ENCODE measurements at regions not wholly inside any gene's neighbourhood (a gene's known extent, or its start where the extent isn't known, plus 50 kb on each side); places are given as distances from the start of the nearest gene placed in this dataset.
"Not testable (repeated sequence)": the region's sequence is repeated elsewhere in the genome, so short reads cannot be mapped to it uniquely, and the experiment has no call there.

DNA sequence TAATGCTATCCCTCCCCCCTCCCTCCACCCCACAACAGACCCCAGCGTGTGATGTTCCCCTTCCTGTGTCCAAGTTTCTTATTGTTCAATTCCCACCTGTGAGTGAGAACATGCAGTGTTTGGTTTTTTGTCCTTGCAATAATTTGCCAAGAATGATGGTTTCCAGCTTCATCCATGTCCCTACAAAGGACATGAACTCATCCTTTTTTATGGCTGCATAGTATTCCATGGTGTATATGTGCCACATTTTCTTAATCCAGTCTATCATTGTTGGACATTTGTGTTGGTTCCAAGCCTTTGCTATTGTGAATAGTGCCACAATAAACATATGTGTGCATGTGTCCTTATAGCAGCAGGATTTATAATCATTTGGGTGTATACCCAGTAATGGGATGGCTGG, 176.3 kb upstream of the MAGEE2 start:
- TF ChIP-seq, protein P1, sequence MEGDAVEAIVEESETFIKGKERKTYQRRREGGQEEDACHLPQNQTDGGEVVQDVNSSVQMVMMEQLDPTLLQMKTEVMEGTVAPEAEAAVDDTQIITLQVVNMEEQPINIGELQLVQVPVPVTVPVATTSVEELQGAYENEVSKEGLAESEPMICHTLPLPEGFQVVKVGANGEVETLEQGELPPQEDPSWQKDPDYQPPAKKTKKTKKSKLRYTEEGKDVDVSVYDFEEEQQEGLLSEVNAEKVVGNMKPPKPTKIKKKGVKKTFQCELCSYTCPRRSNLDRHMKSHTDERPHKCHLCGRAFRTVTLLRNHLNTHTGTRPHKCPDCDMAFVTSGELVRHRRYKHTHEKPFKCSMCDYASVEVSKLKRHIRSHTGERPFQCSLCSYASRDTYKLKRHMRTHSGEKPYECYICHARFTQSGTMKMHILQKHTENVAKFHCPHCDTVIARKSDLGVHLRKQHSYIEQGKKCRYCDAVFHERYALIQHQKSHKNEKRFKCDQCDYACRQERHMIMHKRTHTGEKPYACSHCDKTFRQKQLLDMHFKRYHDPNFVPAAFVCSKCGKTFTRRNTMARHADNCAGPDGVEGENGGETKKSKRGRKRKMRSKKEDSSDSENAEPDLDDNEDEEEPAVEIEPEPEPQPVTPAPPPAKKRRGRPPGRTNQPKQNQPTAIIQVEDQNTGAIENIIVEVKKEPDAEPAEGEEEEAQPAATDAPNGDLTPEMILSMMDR (conservative IDR thresholded peaks at IDR 0.05), result not testable (repeated sequence)
- not testable (repeated sequence) for TF ChIP-seq EZH2 (IDR thresholded peaks at IDR 0.05; ENCODE audit: low read depth)
